IPS-11a (cell line): ENCODE measurements at regions not wholly inside any gene's neighbourhood (a gene's known extent, or its start where the extent isn't known, plus 50 kb on each side); places are given as distances from the start of the nearest gene placed in this dataset.
"Not testable (repeated sequence)": the region's sequence is repeated elsewhere in the genome, so short reads cannot be mapped to it uniquely, and the experiment has no call there.

Experiments used
- H3K4me3 ChIP-seq: one replicate; pipeline ENCODE4 v1.5.1; 2013; ENCODE audit warnings: low read depth, low read length, control low read depth

- no peak overlapping the region for H3K4me3 ChIP-seq
These were observed 832.4 kb downstream of the DNAJB9 start for GRCh38 chr7:109402107-109402506.

GRCh38 chr7:109407756-109408155, 838.1 kb downstream of the DNAJB9 start:
- H3K4me3 ChIP-seq, result no peak overlapping the region

- H3K4me3 ChIP-seq, result no peak overlapping the region
These were observed 868.3 kb downstream of the DNAJB9 start for GRCh38 chr7:109437957-109438356.

- H3K4me3 ChIP-seq, result no peak overlapping the region
These were observed 880.1 kb downstream of the DNAJB9 start for GRCh38 chr7:109449760-109450159.

GRCh38 chr7:109456116-109456515, 886.4 kb downstream of the DNAJB9 start:
- no peak overlapping the region for H3K4me3 ChIP-seq

- H3K4me3 ChIP-seq, result no peak overlapping the region
These were observed 890.6 kb downstream of the DNAJB9 start for GRCh38 chr7:109460296-109460695.

GRCh38 chr7:109462171-109462570, 892.5 kb downstream of the DNAJB9 start:
- H3K4me3 ChIP-seq, result no peak overlapping the region

GRCh38 chr7:109467729-109468128, 898.1 kb downstream of the DNAJB9 start:
- H3K4me3 ChIP-seq, result not testable (repeated sequence)

- H3K4me3 ChIP-seq, result no peak overlapping the region
These were observed 903.5 kb downstream of the DNAJB9 start for GRCh38 chr7:109473172-109473571.

- no peak overlapping the region for H3K4me3 ChIP-seq
These were observed 906.7 kb downstream of the DNAJB9 start for GRCh38 chr7:109476409-109476808.

- H3K4me3 ChIP-seq, result no peak overlapping the region
These were observed 909.7 kb downstream of the DNAJB9 start for GRCh38 chr7:109479388-109479787.

GRCh38 chr7:109490607-109491006, 920.9 kb downstream of the DNAJB9 start:
- not testable (repeated sequence) for H3K4me3 ChIP-seq

- no peak overlapping the region for H3K4me3 ChIP-seq
These were observed 927.4 kb downstream of the DNAJB9 start for GRCh38 chr7:109497053-109497452.

GRCh38 chr7:109498131-109498530, 928.5 kb downstream of the DNAJB9 start:
- H3K4me3 ChIP-seq, result no peak overlapping the region

GRCh38 chr7:109503421-109503820, 933.7 kb downstream of the DNAJB9 start:
- H3K4me3 ChIP-seq, result no peak overlapping the region

- no peak overlapping the region for H3K4me3 ChIP-seq
These were observed 952.9 kb downstream of the DNAJB9 start for GRCh38 chr7:109522585-109522984.

- no peak overlapping the region for H3K4me3 ChIP-seq
These were observed 958.2 kb downstream of the DNAJB9 start for GRCh38 chr7:109527833-109528232.

- H3K4me3 ChIP-seq, result no peak overlapping the region
These were observed 960.0 kb downstream of the DNAJB9 start for GRCh38 chr7:109529712-109530111.

- H3K4me3 ChIP-seq, result no peak overlapping the region
These were observed 962.8 kb downstream of the DNAJB9 start for GRCh38 chr7:109532262-109532992.

- H3K4me3 ChIP-seq, result no peak overlapping the region
These were observed 976.0 kb downstream of the DNAJB9 start for GRCh38 chr7:109545686-109546085.

- H3K4me3 ChIP-seq, result no peak overlapping the region
These were observed 980.0 kb downstream of the DNAJB9 start for GRCh38 chr7:109549471-109550193.

GRCh38 chr7:109552017-109552416, 982.3 kb downstream of the DNAJB9 start:
- H3K4me3 ChIP-seq, result no peak overlapping the region
